ENCODE measurements at regions not wholly inside any gene's neighbourhood (a gene's known extent, or its start where the extent isn't known, plus 50 kb on each side); places are given as distances from the start of the nearest gene placed in this dataset.
"Not testable (repeated sequence)": the region's sequence is repeated elsewhere in the genome, so short reads cannot be mapped to it uniquely, and the experiment has no call there.

- DNase-seq (ENCODE audit: low read depth) = no peak
Observed at GRCh38 chr14:86790408-86791364, 1202.3 kb downstream of the GALC start.

GRCh38 chr14:86788224-86788623 lies 1204.8 kb downstream of the GALC start:
- no peak for DNase-seq (ENCODE audit: low read depth)

- DNase-seq (ENCODE audit: low read depth) = no peak
Observed at GRCh38 chr14:86787717-86788116, 1205.3 kb downstream of the GALC start.

- no peak for DNase-seq (ENCODE audit: low read depth)
Observed at GRCh38 chr14:86782092-86782580, 1210.8 kb downstream of the GALC start.

GRCh38 chr14:86780876-86781510 lies 1212.0 kb downstream of the GALC start:
- DNase-seq (ENCODE audit: low read depth) = no peak

- DNase-seq (ENCODE audit: low read depth) = no peak
Observed at GRCh38 chr14:86780461-86780860, 1212.5 kb downstream of the GALC start.

GRCh38 chr14:86779416-86779815 lies 1213.6 kb downstream of the GALC start:
- DNase-seq (ENCODE audit: low read depth) = no peak

GRCh38 chr14:86777963-86778602 lies 1214.9 kb downstream of the GALC start:
- DNase-seq (ENCODE audit: low read depth) = no peak

GRCh38 chr14:86775896-86776295 lies 1217.1 kb downstream of the GALC start:
- DNase-seq (ENCODE audit: low read depth) = not testable (repeated sequence)

GRCh38 chr14:86774916-86775315 lies 1218.1 kb downstream of the GALC start:
- no peak for DNase-seq (ENCODE audit: low read depth)

GRCh38 chr14:86772075-86772474 lies 1220.9 kb downstream of the GALC start:
- no peak for DNase-seq (ENCODE audit: low read depth)

- DNase-seq (ENCODE audit: low read depth) = no peak
Observed at GRCh38 chr14:86770186-86770585, 1222.8 kb downstream of the GALC start.

GRCh38 chr14:86766469-86766868 lies 1226.5 kb downstream of the GALC start:
- DNase-seq (ENCODE audit: low read depth) = no peak

- DNase-seq (ENCODE audit: low read depth) = no peak
Observed at GRCh38 chr14:86761611-86762010, 1231.4 kb downstream of the GALC start.

- DNase-seq (ENCODE audit: low read depth) = no peak
Observed at GRCh38 chr14:86756521-86757190, 1226.7 kb downstream of the FLRT2 start.

- not testable (repeated sequence) for DNase-seq (ENCODE audit: low read depth)
Observed at GRCh38 chr14:86750488-86750887, 1220.5 kb downstream of the FLRT2 start.

- DNase-seq (ENCODE audit: low read depth) = no peak
Observed at GRCh38 chr14:86739761-86740160, 1209.8 kb downstream of the FLRT2 start.

GRCh38 chr14:86731427-86731826 lies 1201.5 kb downstream of the FLRT2 start:
- DNase-seq (ENCODE audit: low read depth) = not testable (repeated sequence)

- DNase-seq (ENCODE audit: low read depth) = no peak
Observed at GRCh38 chr14:86723254-86723624, 1193.3 kb downstream of the FLRT2 start.

GRCh38 chr14:86722612-86723253 lies 1192.8 kb downstream of the FLRT2 start:
- no peak for DNase-seq (ENCODE audit: low read depth)

- no peak for DNase-seq (ENCODE audit: low read depth)
Observed at GRCh38 chr14:86714575-86714974, 1184.6 kb downstream of the FLRT2 start.

GRCh38 chr14:86714153-86714552 lies 1184.2 kb downstream of the FLRT2 start:
- DNase-seq (ENCODE audit: low read depth) = no peak
